Calu3 (cell line): ENCODE measurements at regions not wholly inside any gene's neighbourhood (a gene's known extent, or its start where the extent isn't known, plus 50 kb on each side); places are given as distances from the start of the nearest gene placed in this dataset.

Experiments
- BruUV-seq: library from RNA; stranded (reverse); fragments of 400-500 nt; replicated peaks from 2 replicates; lab custom pipeline; 2021; lab: Mats Ljungman, UMichigan
- CTCF ChIA-PET: fragments of 300-600 bp; sonication (Branson Sonifier 250); formaldehyde crosslinking; loops from one replicate; lab custom pipeline; 2022; ENCODE audit warnings: antibody characterized with exemption; lab: Charles Lee
- DNase-seq: peaks from one replicate; pipeline ENCODE4 v3.0.0; 2022
- H3K27ac Mint-ChIP-seq: one replicate; pipeline ENCODE4 v1.8.0; 2022; ENCODE audit warnings: mixed read lengths; ENCODE audit not compliant: unreplicated experiment
- H3K27me3 Mint-ChIP-seq: one replicate; pipeline ENCODE4 v1.8.0; 2022; ENCODE audit warnings: mixed read lengths; ENCODE audit not compliant: unreplicated experiment
- H3K36me3 Mint-ChIP-seq: one replicate; pipeline ENCODE4 v1.8.0; 2022; ENCODE audit warnings: mild to moderate bottlenecking, moderate library complexity, mixed read lengths; ENCODE audit not compliant: insufficient read depth, unreplicated experiment
- H3K4me1 Mint-ChIP-seq: one replicate; pipeline ENCODE4 v1.8.0; 2022; ENCODE audit warnings: mild to moderate bottlenecking, low read depth, mixed read lengths; ENCODE audit not compliant: unreplicated experiment
- H3K4me3 Mint-ChIP-seq: one replicate; pipeline ENCODE4 v1.8.0; 2022; ENCODE audit warnings: mild to moderate bottlenecking, low read depth, moderate library complexity, mixed read lengths; ENCODE audit not compliant: unreplicated experiment
- H3K9me3 Mint-ChIP-seq: one replicate; pipeline ENCODE4 v1.8.0; 2022; ENCODE audit warnings: low read depth, mixed read lengths; ENCODE audit not compliant: unreplicated experiment
- intact Hi-C: fragments of 100-400 bp; cut with micrococcal nuclease; formaldehyde crosslinking; loops from one replicate; pipeline ENCODE4 v1.10.0; 2022; ENCODE audit not compliant: unreplicated experiment
- TF ChIP-seq, protein P1 (sequence below): fragments of 200-600 bp; IDR thresholded peaks from one replicate; pipeline ENCODE4 v1.8.0; 2022; ENCODE audit warnings: antibody characterized with exemption; ENCODE audit not compliant: unreplicated experiment

GRCh38 chr2:144595686-144596072 lies 75.8 kb upstream of the ZEB2 start:
- TF ChIP-seq, protein P1, sequence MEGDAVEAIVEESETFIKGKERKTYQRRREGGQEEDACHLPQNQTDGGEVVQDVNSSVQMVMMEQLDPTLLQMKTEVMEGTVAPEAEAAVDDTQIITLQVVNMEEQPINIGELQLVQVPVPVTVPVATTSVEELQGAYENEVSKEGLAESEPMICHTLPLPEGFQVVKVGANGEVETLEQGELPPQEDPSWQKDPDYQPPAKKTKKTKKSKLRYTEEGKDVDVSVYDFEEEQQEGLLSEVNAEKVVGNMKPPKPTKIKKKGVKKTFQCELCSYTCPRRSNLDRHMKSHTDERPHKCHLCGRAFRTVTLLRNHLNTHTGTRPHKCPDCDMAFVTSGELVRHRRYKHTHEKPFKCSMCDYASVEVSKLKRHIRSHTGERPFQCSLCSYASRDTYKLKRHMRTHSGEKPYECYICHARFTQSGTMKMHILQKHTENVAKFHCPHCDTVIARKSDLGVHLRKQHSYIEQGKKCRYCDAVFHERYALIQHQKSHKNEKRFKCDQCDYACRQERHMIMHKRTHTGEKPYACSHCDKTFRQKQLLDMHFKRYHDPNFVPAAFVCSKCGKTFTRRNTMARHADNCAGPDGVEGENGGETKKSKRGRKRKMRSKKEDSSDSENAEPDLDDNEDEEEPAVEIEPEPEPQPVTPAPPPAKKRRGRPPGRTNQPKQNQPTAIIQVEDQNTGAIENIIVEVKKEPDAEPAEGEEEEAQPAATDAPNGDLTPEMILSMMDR = no peak
- H3K4me1 Mint-ChIP-seq = peaks cover 9% of the 10 kb centered on the region
- no peaks in the 10 kb centered on the region for H3K27me3 Mint-ChIP-seq
- DNase-seq = no peak
- H3K27ac Mint-ChIP-seq = no peak overlapping the region
- no peaks in the 10 kb centered on the region for H3K36me3 Mint-ChIP-seq
- no TSS peak for BruUV-seq
- CTCF ChIA-PET = interaction anchor here (2.0 kb wide), 1 partner anchor 8 kb away, joined by 5 read pairs; no protein-coding TSS in a partner anchor
- no peak overlapping the region for H3K4me3 Mint-ChIP-seq
- H3K9me3 Mint-ChIP-seq = peaks cover 5% of the 10 kb centered on the region
- intact Hi-C loops = no loop called here

- intact Hi-C loops = no loop called here
- H3K27me3 Mint-ChIP-seq = no peaks in the 10 kb centered on the region
- CTCF ChIA-PET = no interaction called here
Observed at GRCh38 chr2:144595279-144595678, 75.4 kb upstream of the ZEB2 start.

DNA sequence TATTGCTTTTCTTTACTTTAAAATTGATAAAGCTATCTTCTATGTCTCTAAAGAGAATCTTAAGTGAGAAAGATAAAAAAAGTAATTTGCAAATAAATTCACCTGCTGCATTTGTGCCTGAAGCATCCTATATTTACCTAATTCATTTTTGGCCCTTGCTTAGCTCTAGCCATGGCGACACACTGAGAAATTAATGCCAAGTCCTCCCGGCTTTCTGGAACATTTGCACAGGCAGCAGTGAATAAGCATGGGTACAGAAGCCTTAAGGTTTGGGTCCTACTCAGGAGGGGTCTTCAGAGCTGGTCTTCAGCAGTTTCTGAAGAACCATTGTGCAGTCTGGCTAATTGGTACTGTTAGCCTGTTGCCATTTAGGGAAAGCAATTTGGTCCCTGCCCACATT lies 73.9 kb upstream of the ZEB2 start:
- intact Hi-C loops = no loop called here

More at GRCh38 chr2:144595279-144595678, 75.4 kb upstream of the ZEB2 start:
- DNase-seq = no peak
- H3K27ac Mint-ChIP-seq = no peak overlapping the region
- H3K4me3 Mint-ChIP-seq = no peak overlapping the region
- H3K4me1 Mint-ChIP-seq = peaks cover 9% of the 10 kb centered on the region
- no TSS peak for BruUV-seq
- no peaks in the 10 kb centered on the region for H3K36me3 Mint-ChIP-seq
- peaks cover 5% of the 10 kb centered on the region for H3K9me3 Mint-ChIP-seq
- TF ChIP-seq, protein P1 = no peak

DNA sequence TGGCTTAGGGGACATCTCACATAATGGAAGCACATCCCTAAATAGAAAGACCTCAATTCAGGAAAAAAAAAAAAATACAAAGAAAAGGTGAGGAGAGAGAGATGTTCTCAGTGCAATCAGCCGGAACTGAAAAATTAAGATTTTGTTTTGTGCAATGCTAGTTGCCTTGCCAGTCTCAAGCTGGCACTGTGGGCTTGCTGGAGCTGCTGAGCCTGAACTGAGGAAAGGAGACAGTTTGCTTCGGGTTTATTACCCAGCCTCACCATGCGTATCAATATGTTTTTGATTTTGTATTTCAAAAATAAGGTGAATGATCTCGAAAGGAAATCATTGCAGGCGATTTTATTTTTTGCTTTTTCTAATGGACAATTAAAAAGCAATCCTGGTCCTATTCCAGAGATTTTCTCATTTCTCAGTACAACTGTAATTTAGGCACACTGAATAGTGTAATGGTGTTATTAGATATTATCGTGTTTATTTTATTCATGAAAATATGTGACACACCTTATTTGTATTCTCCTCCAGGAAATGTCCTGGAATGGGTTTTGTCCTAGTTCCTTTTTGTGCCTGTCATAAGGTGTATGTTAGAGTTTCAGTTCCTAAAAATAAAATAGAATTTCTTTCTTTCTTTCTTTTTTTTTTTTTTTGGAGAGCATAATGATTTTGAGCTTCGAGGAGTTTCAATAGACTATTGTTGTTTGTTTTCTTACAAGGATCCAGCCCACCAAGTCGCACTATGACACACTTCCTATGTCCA lies 72.8 kb upstream of the ZEB2 start:
- BruUV-seq = no TSS peak
- Mint-ChIP-seq H3K27ac (no peak overlapping the region), H3K36me3 (no peaks in the 10 kb centered on the region), H3K4me3 (no peak overlapping the region), H3K9me3 (peaks cover 2% of the 10 kb centered on the region), H3K4me1 (peaks cover 9% of the 10 kb centered on the region), H3K27me3 (no peaks in the 10 kb centered on the region)
- intact Hi-C loops = no loop called here
- CTCF ChIA-PET = no interaction called here
- DNase-seq = no peak
- TF ChIP-seq, protein P1 = no peak

More for the DNA sequence above, 73.9 kb upstream of the ZEB2 start:
- peaks cover 3% of the 10 kb centered on the region for H3K9me3 Mint-ChIP-seq
- H3K36me3 Mint-ChIP-seq = no peaks in the 10 kb centered on the region
- H3K4me3 Mint-ChIP-seq = no peak overlapping the region
- H3K27me3 Mint-ChIP-seq = no peaks in the 10 kb centered on the region
- TF ChIP-seq, protein P1 = no peak
- no peak for DNase-seq
- no TSS peak for BruUV-seq
- H3K27ac Mint-ChIP-seq = no peak overlapping the region
- CTCF ChIA-PET = no interaction called here
- peaks cover 9% of the 10 kb centered on the region for H3K4me1 Mint-ChIP-seq
